Left ventricle myocardium superior (tissue), 1 donor: ENCODE measurements at regions not wholly inside any gene's neighbourhood (a gene's known extent, or its start where the extent isn't known, plus 50 kb on each side); places are given as distances from the start of the nearest gene placed in this dataset.
"Not testable (repeated sequence)": the region's sequence is repeated elsewhere in the genome, so short reads cannot be mapped to it uniquely, and the experiment has no call there.

Source experiments
- ATAC-seq: fragments of 200-7000 bp; cut with Tn5 transposase; one replicate; pipeline ENCODE4 v1.9.1; 2020; ENCODE audit warnings: mild to moderate bottlenecking, moderate library complexity
- DNase-seq: peaks from one replicate; pipeline ENCODE4 v3.0.0-alpha.2; 2020
- intact Hi-C: fragments of 100-400 bp; cut with micrococcal nuclease; formaldehyde crosslinking; loops from one replicate; pipeline ENCODE4 v1.11.0; 2022
- donor health status: DM: no; HTN: yes; CAD: no; lungs with severe emphysema.

DNA sequence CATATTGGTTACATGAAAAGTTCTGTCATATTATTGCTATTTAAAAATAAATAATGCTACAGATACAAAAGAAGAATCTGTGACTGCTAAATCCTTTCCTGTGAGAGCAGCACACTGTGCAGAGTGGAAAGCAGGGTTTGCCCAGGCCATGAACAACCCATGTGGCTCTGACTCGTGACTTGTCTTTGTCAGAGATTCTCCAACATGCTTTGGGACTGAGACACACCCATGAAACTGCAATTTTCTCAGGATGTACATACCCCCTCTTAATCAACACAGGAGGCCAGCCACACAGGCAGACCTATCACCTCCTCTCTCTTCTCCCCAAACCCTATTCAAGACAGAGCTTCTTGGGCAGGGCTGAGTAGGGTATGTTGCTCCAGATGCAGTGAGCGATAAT lies 96.8 kb upstream of the NTF3 start:
- DNase-seq: no peak
- intact Hi-C loops: no loop called here
- no peak for ATAC-seq

DNA sequence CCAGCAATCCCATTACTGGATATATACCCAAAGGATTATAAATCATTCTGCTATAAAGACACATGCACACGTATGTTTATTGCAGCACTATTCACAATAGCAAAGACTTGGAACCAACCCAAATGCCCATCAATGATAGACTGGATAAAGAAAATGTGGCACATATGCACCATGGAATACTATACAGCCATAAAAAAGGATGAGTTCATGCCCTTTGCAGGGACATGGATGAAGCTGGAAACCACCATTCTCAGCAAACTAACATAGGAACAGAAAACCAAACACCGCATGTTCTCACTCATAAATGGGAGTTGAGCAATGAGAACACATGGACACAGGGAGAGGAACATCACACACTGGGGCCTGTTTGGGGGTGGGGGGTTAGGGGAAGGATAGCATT lies 90.8 kb upstream of the NTF3 start:
- ATAC-seq, DNase-seq, intact Hi-C loops: not testable (repeated sequence)

DNA sequence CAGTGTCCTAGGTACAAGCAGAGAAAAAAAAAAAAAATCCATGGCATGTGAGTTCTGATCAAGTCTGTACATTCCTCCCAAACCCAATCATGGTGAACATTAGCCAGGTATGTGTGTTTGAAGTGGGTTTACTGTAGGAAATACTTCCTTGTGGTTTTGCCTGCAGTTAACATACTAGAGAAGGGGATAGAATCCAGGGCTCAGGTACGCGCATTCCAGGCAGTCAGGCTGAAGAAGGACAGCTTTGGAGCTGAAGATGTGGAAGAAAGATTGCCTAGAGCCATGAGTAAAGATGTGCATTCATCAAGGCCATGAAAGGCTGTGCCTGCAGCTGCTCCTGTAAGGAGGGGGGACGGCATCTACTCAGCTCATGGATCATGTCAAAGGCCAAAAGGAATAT lies 88.2 kb upstream of the NTF3 start:
- DNase-seq (no peak), ATAC-seq (no peak)
- intact Hi-C loops: no loop called here

DNA sequence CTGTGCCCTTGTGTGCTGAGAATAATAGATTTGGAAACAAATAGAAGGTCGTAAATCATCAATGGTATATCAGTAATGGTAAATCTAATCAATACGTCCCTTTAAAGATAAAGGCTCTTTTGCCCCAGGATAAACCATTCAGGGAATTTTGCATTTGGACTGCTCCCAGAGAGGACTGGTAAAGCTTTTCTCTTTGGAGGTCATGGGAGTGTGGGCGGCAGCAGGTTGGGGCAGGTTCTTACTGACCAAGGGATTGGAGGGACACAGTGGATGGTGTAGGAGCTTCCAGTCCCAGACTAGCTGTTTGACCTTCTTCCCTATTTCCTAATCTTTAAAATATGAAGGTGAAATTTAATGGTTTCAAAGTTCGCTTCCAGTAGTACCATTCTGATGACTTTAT lies 87.8 kb upstream of the NTF3 start:
- no peak for ATAC-seq
- intact Hi-C loops: no loop called here
- no peak for DNase-seq

DNA sequence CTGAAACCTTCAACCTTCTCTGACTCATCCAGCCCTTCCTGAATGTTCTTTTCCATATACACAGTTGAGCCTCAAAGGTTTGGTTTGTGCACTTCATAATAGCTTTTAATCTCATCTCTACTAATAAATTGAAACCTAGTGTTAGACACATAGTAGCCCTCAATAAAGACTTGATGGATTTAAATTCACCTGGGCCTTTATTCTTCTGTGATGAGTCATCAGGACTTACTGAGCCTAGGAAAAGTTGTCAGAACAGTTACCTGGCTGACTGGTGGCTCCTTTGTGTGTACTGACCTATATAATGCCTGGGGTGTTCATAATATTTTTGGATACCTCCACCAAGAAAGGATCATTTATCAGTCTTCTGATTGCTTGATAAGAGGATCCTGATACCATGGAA lies 86.4 kb upstream of the NTF3 start:
- ATAC-seq: no peak
- intact Hi-C loops: no loop called here

DNA sequence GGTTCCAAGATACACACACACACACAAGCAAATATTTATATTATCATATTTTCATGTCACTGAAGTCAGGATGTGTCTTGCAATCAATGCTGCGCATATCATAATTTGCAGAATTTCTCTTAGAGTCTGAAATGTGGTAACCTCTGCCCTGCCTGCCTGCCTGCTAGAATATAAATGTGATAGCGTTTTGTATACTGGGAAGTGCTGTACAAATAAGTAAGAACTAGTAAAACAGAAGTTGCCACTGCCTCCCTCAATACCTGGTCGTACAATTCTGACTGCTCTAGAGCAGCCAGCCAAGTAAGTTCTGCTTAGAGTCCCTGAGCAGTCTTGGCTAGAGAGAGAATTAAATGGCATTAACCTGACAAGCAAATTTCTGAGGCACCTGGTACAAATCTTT lies 83.9 kb upstream of the NTF3 start:
- no peak for ATAC-seq
- DNase-seq: no peak
- intact Hi-C loops: no loop called here

More for the DNA sequence above, 86.4 kb upstream of the NTF3 start:
- DNase-seq: no peak

DNA sequence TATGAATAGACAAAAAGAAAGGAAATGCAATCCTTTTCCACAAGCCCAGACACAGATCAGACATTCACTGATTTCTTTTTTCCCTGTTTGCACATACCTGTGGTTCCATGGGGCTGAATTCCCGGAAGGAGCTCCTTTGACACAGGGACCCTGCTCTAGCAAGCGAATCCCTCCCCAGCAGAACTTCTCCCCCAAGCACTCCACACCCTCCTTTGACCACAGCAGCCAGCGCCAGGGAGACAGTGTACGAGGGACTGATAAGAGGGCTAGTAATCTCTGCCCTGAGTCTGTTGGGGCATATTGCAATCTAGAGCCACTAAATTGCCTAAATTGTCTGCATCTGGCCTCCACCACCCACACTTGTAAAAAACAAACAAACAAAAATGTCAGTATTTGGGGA lies 83.4 kb upstream of the NTF3 start:
- ATAC-seq: no peak
- intact Hi-C loops: no loop called here

DNA sequence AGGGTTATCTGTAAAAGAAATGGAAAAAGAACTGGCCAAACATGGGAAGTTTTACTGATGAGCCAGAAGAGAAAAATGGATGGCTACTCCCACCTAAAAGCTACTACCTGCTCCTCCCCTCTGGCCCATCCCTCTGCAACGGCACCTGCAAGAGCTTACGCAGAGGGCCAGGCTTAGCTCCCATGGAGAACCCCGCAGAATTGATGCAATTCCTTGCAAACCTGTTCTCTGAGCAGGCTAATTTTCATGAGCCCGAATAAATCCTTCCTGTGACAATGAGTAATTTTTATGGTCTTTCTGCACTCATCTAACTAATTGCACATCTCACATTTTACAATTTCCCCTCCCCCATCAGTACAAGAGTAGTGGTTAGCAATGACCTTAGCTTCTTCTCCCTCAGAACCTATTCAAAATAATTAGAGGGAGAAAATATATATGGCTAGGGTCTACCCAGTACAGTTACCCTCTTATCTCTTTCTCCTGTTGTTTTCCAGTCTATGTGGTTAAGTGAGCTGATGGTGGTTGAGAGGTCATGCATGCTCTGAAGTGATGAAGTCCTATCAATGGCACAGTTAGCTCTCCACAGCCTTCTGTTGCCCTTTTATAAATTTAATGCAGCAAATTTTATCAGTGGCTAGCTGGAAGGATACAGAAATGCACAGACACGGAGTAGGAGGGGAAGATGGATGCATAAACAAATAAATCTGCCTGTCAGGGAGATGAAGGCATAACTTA lies 67.7 kb upstream of the NTF3 start:
- DNase-seq (no peak), ATAC-seq (no peak)
- intact Hi-C loops: no loop called here

More for the DNA sequence above, 83.4 kb upstream of the NTF3 start:
- DNase-seq: no peak

DNA sequence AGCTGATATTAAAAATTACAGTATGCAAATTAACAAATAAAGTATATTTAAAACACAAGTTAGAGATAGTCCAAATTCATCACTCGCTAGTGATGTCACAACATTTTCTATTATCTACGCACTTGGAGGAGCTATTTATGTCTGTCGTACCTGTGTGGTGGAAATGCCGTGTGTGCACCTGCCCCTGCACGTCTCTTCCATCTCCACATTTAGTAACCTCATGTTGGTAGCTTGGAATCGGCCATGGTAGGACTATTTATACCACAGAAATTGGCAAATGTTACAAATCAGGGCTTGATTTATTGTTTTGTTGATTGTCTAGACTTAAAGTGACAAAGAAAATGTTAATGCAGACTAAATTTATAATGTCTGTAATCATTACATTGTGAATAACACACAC lies 62.6 kb upstream of the NTF3 start:
- ATAC-seq (no peak), DNase-seq (no peak)
- intact Hi-C loops: no loop called here

DNA sequence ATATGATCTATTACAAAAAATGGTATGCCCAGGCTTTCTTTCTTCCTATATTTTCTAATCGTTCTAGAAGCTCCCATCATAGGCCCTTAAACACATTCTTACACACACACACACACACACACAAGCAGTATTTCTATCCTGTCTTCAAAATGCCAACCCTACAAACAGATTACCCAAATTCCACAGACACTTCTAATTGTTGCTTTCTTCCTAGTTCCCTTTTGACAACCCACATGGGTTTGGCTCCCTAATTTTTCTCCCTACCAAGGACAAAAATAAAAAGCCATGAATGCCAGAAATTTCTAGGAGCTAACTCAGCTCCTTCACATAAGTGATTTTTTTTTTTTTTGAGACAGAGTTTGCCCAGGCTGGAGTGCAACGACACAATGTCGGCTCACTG lies 60.3 kb upstream of the NTF3 start:
- no peak for DNase-seq
- intact Hi-C loops: no loop called here
- no peak for ATAC-seq

DNA sequence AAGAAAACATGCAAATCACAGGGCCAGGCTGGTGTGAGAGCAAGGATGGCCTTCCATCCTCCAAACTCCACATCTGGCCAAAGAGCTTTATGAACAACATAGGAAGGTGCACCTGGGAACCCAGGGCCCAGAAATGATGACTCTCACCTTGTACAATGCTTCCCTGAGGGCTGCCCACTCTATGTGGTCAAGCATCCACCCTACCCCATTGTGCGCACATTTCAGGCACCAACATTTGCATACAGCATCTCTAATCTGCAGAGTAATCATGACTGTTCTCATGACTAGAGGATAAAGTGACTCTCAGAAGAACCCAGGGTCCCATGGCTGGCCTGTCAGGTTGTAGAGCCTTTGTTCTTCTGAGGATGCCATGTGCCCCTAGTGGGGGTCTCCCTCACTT lies 57.2 kb upstream of the NTF3 start:
- ATAC-seq: no peak
- intact Hi-C loops: no loop called here
- no peak for DNase-seq

DNA sequence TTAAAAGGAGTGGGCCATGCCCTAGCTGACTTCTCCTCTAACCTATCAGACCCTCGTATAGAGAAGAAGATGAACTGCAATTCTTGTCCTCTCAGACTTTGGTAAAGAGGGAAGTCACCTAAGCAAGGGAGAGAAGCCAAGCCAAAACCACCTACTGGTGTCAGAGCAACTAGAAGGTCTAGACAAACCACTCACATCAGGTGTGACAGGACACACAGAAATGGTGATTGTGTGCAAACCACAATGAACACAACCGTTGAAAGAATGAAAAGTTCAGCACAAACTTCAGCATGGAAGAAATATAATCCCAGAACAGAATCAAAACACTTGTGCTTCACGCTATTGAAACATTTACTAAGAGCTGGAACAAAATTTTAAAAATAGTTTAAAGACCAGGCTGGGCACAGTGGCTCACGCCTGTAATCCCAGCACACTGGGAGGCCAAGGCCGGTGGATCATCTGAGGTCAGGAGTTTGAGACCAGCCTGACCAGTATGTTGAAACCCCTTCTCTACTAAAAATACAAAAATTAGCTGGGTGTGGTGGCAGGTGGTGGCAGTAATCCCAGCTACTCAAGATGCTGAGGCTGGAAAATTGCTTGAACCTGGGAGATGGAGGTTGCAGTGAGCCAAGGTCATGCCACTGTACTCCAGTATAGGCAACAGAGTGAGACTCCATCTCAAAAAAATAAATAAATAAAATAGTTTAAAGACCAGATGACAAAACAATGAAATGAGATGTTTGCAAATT lies 56.2 kb upstream of the NTF3 start:
- ATAC-seq (no peak), DNase-seq (no peak)
- intact Hi-C loops: no loop called here

DNA sequence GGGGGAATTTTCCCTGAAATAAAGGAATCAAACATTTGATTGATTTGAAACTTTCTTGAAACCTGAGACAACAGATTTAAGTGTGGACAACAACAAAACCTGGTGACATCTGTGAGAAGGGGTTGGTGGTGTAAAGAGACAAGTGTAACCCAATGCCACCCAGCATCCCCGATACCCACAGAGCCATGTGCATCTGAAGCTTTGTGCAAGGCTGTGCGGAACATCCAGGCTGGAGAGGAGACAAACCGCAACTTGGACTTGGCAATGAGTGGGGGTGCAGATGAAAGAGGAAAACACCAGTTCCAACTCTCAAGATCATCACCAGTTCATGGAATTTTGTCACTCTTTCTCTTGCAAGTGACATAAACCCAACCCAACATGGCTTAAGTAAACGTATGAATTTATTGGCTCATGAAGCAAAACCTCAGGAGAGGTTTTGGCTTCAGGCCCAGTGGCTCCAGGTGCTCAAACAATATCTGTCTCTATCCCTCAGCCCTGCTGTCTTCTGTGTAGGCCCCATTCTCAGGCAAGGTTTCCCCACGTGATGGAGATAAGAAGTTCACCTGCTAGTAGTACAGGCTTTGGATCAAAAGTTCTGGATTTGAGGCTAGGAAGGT lies 55.2 kb upstream of the NTF3 start:
- DNase-seq: no peak
- ATAC-seq: no peak
- intact Hi-C loops: no loop called here

DNA sequence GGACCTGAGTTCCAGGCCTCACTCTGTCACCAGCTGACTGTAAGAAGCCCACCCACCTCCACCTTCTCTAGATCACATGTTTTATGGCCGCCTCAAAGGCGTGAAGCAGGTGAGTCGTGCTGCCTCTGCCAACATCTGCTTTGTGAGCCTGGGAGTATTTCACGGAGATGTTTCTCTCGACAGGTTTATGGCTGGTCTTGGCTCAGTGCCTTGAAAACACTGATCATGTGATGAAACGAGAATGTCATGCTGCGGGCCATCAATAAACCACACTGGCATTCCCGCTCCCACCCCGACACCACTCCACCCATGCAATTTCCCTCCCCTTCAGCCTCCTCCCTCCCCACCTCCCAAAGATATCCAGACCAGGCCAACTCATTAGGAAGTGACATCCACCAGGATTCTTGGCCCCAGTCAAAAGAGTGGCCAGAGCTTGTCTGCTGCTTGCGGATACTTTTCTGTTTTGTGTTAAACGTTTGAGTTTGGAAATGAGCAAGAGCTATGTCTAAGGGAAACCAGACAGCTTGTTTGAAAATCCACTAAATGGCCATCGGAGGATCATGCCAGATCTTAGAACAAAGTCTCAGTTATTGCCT lies 53.8 kb upstream of the NTF3 start:
- no peak for DNase-seq
- no peak for ATAC-seq
- intact Hi-C loops: no loop called here

DNA sequence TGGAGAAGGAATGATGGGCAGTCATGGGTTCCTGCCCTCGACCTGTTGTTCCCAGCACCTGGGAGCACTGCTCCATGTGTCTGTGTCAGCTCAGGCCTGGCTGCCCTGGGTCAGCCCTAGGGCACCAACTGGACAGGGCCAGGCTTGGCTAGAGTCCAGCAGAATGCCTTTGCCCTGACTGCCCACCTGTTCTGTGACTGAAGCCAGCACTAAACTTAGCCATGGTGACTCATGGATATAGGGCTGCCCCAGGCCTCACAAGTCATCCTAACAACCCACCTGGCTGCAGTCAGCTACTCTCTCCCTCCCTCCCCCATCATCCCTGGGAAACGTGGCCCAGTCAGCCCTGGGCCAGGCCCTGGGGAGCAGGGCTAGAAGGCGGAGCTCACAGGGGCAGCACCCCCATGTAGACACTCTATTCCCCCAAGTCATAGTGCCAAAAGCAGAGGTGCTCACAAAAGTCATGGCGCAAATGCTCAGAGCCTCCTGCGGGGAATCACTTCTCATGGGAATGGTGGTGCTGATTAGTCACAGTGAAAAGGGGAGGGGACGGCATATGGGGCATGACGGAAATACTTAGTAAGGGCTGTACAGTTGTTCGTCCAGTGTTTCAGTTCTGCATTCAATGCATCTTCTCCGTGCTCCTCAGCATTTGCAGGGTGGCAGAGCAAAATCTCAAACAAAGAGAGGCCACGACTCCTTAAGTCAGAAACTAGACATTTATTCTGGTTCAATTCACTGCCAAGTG lies 52.0 kb upstream of the NTF3 start:
- DNase-seq (no peak), ATAC-seq (no peak)
- intact Hi-C loops: no loop called here
